H1 (cell line): ENCODE measurements at regions not wholly inside any gene's neighbourhood (a gene's known extent, or its start where the extent isn't known, plus 50 kb on each side); places are given as distances from the start of the nearest gene placed in this dataset.

Experiments used
- CTCF ChIA-PET: fragments of 300-600 bp; sonication (Branson Sonifier 250); formaldehyde crosslinking; loops from one replicate; lab custom pipeline; 2021; ENCODE audit not compliant: partially characterized antibody; lab: Charles Lee
- POLR2A ChIA-PET: fragments of 300-600 bp; sonication (Branson Sonifier 250); formaldehyde crosslinking; loops from one replicate; lab custom pipeline; 2021; ENCODE audit warnings: inconsistent platforms; ENCODE audit not compliant: partially characterized antibody; lab: Charles Lee
- DNase-seq, 2 experiments: peaks; one replicate each; pipeline versions ENCODE4 v3.0.0 to v3.0.0-alpha.2; 2010 to 2022; ENCODE audit warnings: low spot score in 2 of 2, low read depth in 1 of 2, mixed read lengths in 1 of 2
- FAIRE-seq: peaks from 2 replicates; lab custom pipeline; 2011; peaks lifted over from hg19 to GRCh38; lab: Jason Lieb, UNC
- H2AFZ ChIP-seq: 2 replicates; pipeline ENCODE4 v1.8.1; 2012; ENCODE audit warnings: low read length, inconsistent platforms
- H2AK5ac ChIP-seq: 2 replicates; pipeline ENCODE4 v1.6.1; 2013; ENCODE audit warnings: low read depth, low read length
- H2BK120ac ChIP-seq: replicated peaks from 2 replicates; pipeline ENCODE3; 2013; ENCODE audit warnings: low read depth, low read length, inconsistent platforms
- H2BK12ac ChIP-seq: 2 replicates; pipeline ENCODE4 v1.6.1; 2013; ENCODE audit warnings: low read depth, low read length
- H2BK15ac ChIP-seq: 2 replicates; pipeline ENCODE4 v1.6.1; 2013; ENCODE audit warnings: low read length
- H2BK20ac ChIP-seq: 2 replicates; pipeline ENCODE4 v1.6.1; 2013; ENCODE audit warnings: low read length
- H2BK5ac ChIP-seq: 2 replicates; pipeline ENCODE4 v1.6.1; 2013; ENCODE audit warnings: low read depth, low read length
- H3K14ac ChIP-seq: 2 replicates; pipeline ENCODE4 v1.6.1; 2013; ENCODE audit warnings: inconsistent platforms; ENCODE audit not compliant: insufficient read length
- H3K18ac ChIP-seq: 2 replicates; pipeline ENCODE4 v1.6.1; 2013; ENCODE audit warnings: low read length; ENCODE audit errors: extremely low read depth
- H3K23ac ChIP-seq: 2 replicates; pipeline ENCODE4 v1.6.1; 2013; ENCODE audit warnings: inconsistent platforms; ENCODE audit not compliant: insufficient read length
- H3K23me2 ChIP-seq: 2 replicates; pipeline ENCODE4 v1.6.1; 2013; ENCODE audit warnings: low read depth, low read length
- H3K27ac ChIP-seq: 2 replicates; pipeline ENCODE4 v1.6.1; 2011; ENCODE audit warnings: low read depth, low read length, inconsistent platforms
- H3K27me3 ChIP-seq, 4 experiments: replicated peaks in 1 of 4; 1 replicate in 1 of 4; 2 replicates in 3 of 4; pipeline versions ENCODE4 v1.6.1 to v1.8.1; 2011 to 2013; ENCODE audit warnings: low read length in 3 of 4, mild to moderate bottlenecking in 3 of 4, inconsistent platforms in 2 of 4, mixed read lengths in 2 of 4, moderate library complexity in 1 of 4; ENCODE audit not compliant: control insufficient read depth in 3 of 4, insufficient read depth in 3 of 4; ENCODE audit errors: extremely low read depth in 1 of 4
- H3K36me3 ChIP-seq, 4 experiments: 2 replicates each; pipeline versions ENCODE4 v1.6.1 to v1.8.1; 2011 to 2013; ENCODE audit warnings: mild to moderate bottlenecking in 4 of 4, low read length in 3 of 4, moderate library complexity in 2 of 4, control low read depth in 1 of 4, inconsistent platforms in 1 of 4; ENCODE audit not compliant: insufficient read depth in 4 of 4, control insufficient read depth in 2 of 4
- H3K4ac ChIP-seq: replicated peaks from 2 replicates; pipeline ENCODE3; 2013; ENCODE audit warnings: low read length, low read depth, mixed read lengths, inconsistent platforms; ENCODE audit not compliant: insufficient read length
- H3K4me1 ChIP-seq, 4 experiments: replicated peaks in 1 of 4; 1 replicate in 1 of 4; 2 replicates in 3 of 4; pipeline versions ENCODE4 v1.6.1 to v1.8.1; 2011 to 2013; ENCODE audit warnings: low read length in 3 of 4, inconsistent platforms in 2 of 4, mixed read lengths in 1 of 4; ENCODE audit not compliant: insufficient read depth in 4 of 4, control insufficient read depth in 3 of 4
- H3K4me2 ChIP-seq, 2 experiments: 2 replicates each; pipeline versions ENCODE4 v1.6.1 to v1.8.1; 2011 to 2013; ENCODE audit warnings: low read depth in 2 of 2, low read length in 2 of 2, control low read depth in 1 of 2, inconsistent platforms in 1 of 2, mild to moderate bottlenecking in 1 of 2; ENCODE audit not compliant: insufficient read depth in 1 of 2
- H3K4me3 ChIP-seq, 4 experiments: fragments of 200-600, 300-600 bp in 1 of 4; sonication (generic), shearing (Covaris generic), sonication (Bioruptor Twin) in 1 of 4; 2 replicates each; pipeline versions ENCODE4 v1.5.1 to v1.8.1; 2011 to 2016; ENCODE audit warnings: low read length in 4 of 4, low read depth in 3 of 4, control low read depth in 2 of 4, inconsistent platforms in 2 of 4, mild to moderate bottlenecking in 2 of 4, mixed read lengths in 1 of 4, moderate library complexity in 1 of 4; ENCODE audit not compliant: insufficient read depth in 2 of 4; ENCODE audit errors: extremely low read depth in 1 of 4
- H3K56ac ChIP-seq: replicated peaks from 2 replicates; pipeline ENCODE3; 2013; ENCODE audit warnings: low read depth, mild to moderate bottlenecking, mixed read lengths, low read length, inconsistent platforms; ENCODE audit not compliant: insufficient read length
- H3K79me1 ChIP-seq: 2 replicates; pipeline ENCODE4 v1.6.1; 2013; ENCODE audit warnings: low read depth, low read length, control low read depth
- H3K79me2 ChIP-seq, 2 experiments: 2 replicates each; pipeline versions ENCODE4 v1.6.1 to v1.8.1; 2012 to 2013; ENCODE audit warnings: low read length in 2 of 2, mild to moderate bottlenecking in 2 of 2, inconsistent platforms in 1 of 2; ENCODE audit not compliant: insufficient read depth in 2 of 2, control insufficient read depth in 1 of 2
- H3K9ac ChIP-seq, 4 experiments: replicated peaks in 1 of 4; 1 replicate in 1 of 4; 2 replicates in 3 of 4; pipeline versions ENCODE4 v1.6.1 to v1.8.1; 2011 to 2013; ENCODE audit warnings: low read depth in 3 of 4, low read length in 3 of 4, control low read depth in 2 of 4, mild to moderate bottlenecking in 2 of 4, moderate library complexity in 2 of 4, inconsistent platforms in 1 of 4; ENCODE audit errors: extremely low read depth in 1 of 4
- H3K9me3 ChIP-seq, 2 experiments: 2 replicates each; pipeline versions ENCODE4 v1.6.1 to v1.8.1; 2012 to 2013; ENCODE audit warnings: mild to moderate bottlenecking in 2 of 2, moderate library complexity in 2 of 2, control low read depth in 1 of 2, inconsistent platforms in 1 of 2, low read depth in 1 of 2, low read length in 1 of 2, mixed read lengths in 1 of 2; ENCODE audit not compliant: insufficient read depth in 2 of 2
- H4K20me1 ChIP-seq, 2 experiments: replicated peaks in 1 of 2; 2 replicates each; pipeline versions ENCODE3 to v1.8.1; 2011 to 2013; ENCODE audit warnings: inconsistent platforms in 2 of 2, low read length in 2 of 2, mild to moderate bottlenecking in 1 of 2; ENCODE audit not compliant: insufficient read depth in 2 of 2, control insufficient read depth in 1 of 2
- H4K5ac ChIP-seq: 2 replicates; pipeline ENCODE4 v1.6.1; 2013; ENCODE audit warnings: low read length, low read depth, mixed read lengths, inconsistent platforms; ENCODE audit not compliant: insufficient read length
- H4K8ac ChIP-seq: 2 replicates; pipeline ENCODE4 v1.8.0; 2013; ENCODE audit warnings: mild to moderate bottlenecking, moderate library complexity, low read length, inconsistent platforms; ENCODE audit not compliant: insufficient read depth; ENCODE audit errors: extremely low read depth
- H4K91ac ChIP-seq: replicated peaks from 2 replicates; pipeline ENCODE3; 2013; ENCODE audit warnings: low read length, mixed read lengths, inconsistent platforms; ENCODE audit not compliant: insufficient read length
- BCL11A ChIP-seq, 2 experiments: IDR thresholded peaks; one replicate each; pipeline ENCODE4 v1.6.1; 2011; ENCODE audit warnings: low read depth in 2 of 2, low read length in 2 of 2, mild to moderate bottlenecking in 2 of 2
- CBX8 ChIP-seq: fragments of 300-800, 300-1000 bp; sonication (generic); IDR thresholded peaks from 2 replicates; pipeline ENCODE4 v1.7.1; 2016; ENCODE audit warnings: low read depth, low read length, borderline replicate concordance
- CHD2 ChIP-seq: IDR thresholded peaks from 2 replicates; pipeline ENCODE4 v1.6.1; 2012; ENCODE audit warnings: low read length, improper control_type of control experiment
- GTF2F1 ChIP-seq: IDR thresholded peaks from 2 replicates; pipeline ENCODE4 v1.6.1; 2012; ENCODE audit warnings: low read depth, low read length, improper control_type of control experiment, borderline replicate concordance
- HDAC6 ChIP-seq: IDR thresholded peaks from one replicate; pipeline ENCODE4 v1.7.1; 2012; ENCODE audit warnings: low read depth, mild to moderate bottlenecking, inconsistent platforms, low read length, moderate library complexity
- JUND ChIP-seq: IDR thresholded peaks from 2 replicates; pipeline ENCODE4 v1.6.1; 2011; ENCODE audit warnings: mild to moderate bottlenecking, improper control_type of control experiment, low read length
- KDM1A ChIP-seq: fragments of 200-600, 300-600 bp; sonication (generic); IDR thresholded peaks from 2 replicates; pipeline ENCODE4 v1.7.1; 2016; ENCODE audit warnings: mild to moderate bottlenecking, low read length, borderline replicate concordance
- POLR2A ChIP-seq, 2 experiments: IDR thresholded peaks; 1 replicate in 1 of 2; 2 replicates in 1 of 2; pipeline ENCODE4 v1.6.1; 2011; ENCODE audit warnings: low read depth in 2 of 2, low read length in 2 of 2, mild to moderate bottlenecking in 2 of 2; ENCODE audit errors: control extremely low read depth in 1 of 2
- RAD21 ChIP-seq, 2 experiments: IDR thresholded peaks in 1 of 2; conservative IDR thresholded peaks in 1 of 2; 2 replicates each; pipeline ENCODE4 v1.6.1; 2011; ENCODE audit warnings: low read depth in 2 of 2, low read length in 2 of 2, improper control_type of control experiment in 1 of 2, inconsistent platforms in 1 of 2, mild to moderate bottlenecking in 1 of 2, moderate library complexity in 1 of 2
- RFX5 ChIP-seq: IDR thresholded peaks from 2 replicates; pipeline ENCODE4 v1.6.1; 2011; ENCODE audit warnings: low read depth, low read length, improper control_type of control experiment, borderline replicate concordance
- SIX5 ChIP-seq: IDR thresholded peaks from 2 replicates; pipeline ENCODE4 v1.6.1; 2011; ENCODE audit warnings: mild to moderate bottlenecking, low read depth, low read length
- SP4 ChIP-seq: IDR thresholded peaks from 2 replicates; pipeline ENCODE4 v1.6.1; 2012; ENCODE audit warnings: low read length, inconsistent platforms
- TAF7 ChIP-seq: optimal IDR thresholded peaks from 2 replicates; pipeline ENCODE3; 2011; ENCODE audit warnings: low read depth, mild to moderate bottlenecking, inconsistent platforms, low read length, moderate library complexity, borderline replicate concordance
- TCF12 ChIP-seq: IDR thresholded peaks from 2 replicates; pipeline ENCODE4 v1.6.1; 2011; ENCODE audit warnings: low read depth, mild to moderate bottlenecking, low read length
- YY1 ChIP-seq: IDR thresholded peaks from 2 replicates; pipeline ENCODE4 v1.6.1; 2011; ENCODE audit warnings: low read depth, mild to moderate bottlenecking, low read length
- WGBS, 2 experiments: shearing (Covaris generic) in 1 of 2; methylation state at CpG; one replicate each; pipeline versions ENCODE4 v1.1.6 to v1.1.7; 2013 to 2015; ENCODE audit warnings: low lambda C conversion rate in 2 of 2, mixed read lengths in 2 of 2, inconsistent platforms in 1 of 2, low coverage in 1 of 2, missing lambda C conversion rate in 1 of 2; ENCODE audit not compliant: insufficient replicate concordance in 2 of 2, insufficient coverage in 1 of 2, insufficient read length in 1 of 2; ENCODE audit errors: extremely low coverage in 1 of 2, missing lambda C conversion rate in 1 of 2; 5-methylcytosine and 5-hydroxymethylcytosine counted together

- no peak overlapping the region for H2BK12ac ChIP-seq
- no peak for DNase-seq
- no peaks in the 10 kb centered on the region for H3K79me2 ChIP-seq
- H3K23ac ChIP-seq: no peak overlapping the region
- no peak overlapping the region for H2BK15ac ChIP-seq
- ChIA-PET CTCF (no interaction called here), POLR2A (no interaction called here)
- H3K27ac ChIP-seq: no peak overlapping the region
- no peak overlapping the region for H3K4me3 ChIP-seq
- no peaks in the 10 kb centered on the region for H3K36me3 ChIP-seq
- no peak overlapping the region for H4K8ac ChIP-seq
- FAIRE-seq: no peak
- H3K4me1 ChIP-seq: no peaks in the 10 kb centered on the region
- no peak overlapping the region for H4K91ac ChIP-seq
- no peaks in the 10 kb centered on the region for H3K79me1 ChIP-seq
- no peak overlapping the region for H3K56ac ChIP-seq
- H2BK120ac ChIP-seq: no peak overlapping the region
- H3K4me2 ChIP-seq: no peak overlapping the region
- H3K23me2 ChIP-seq: no peaks in the 10 kb centered on the region
- H4K5ac ChIP-seq: no peak overlapping the region
- H2BK5ac ChIP-seq: no peak overlapping the region
- no peak overlapping the region for H3K18ac ChIP-seq
- H3K4ac ChIP-seq: no peak overlapping the region
- no peak overlapping the region for H2AFZ ChIP-seq
- H2BK20ac ChIP-seq: no peak overlapping the region
- H2AK5ac ChIP-seq: no peak overlapping the region
- WGBS, 2 experiments: 86% methylated on average over 5 of the region's 5 CpGs; no CpG with 5 or more reads in 1 of the 2 experiments
- H3K27me3 ChIP-seq: no peaks in the 10 kb centered on the region
- H3K9ac ChIP-seq: no peak overlapping the region
- H3K9me3 ChIP-seq: no peaks in the 10 kb centered on the region
- H4K20me1 ChIP-seq: no peaks in the 10 kb centered on the region
- no peak overlapping the region for H3K14ac ChIP-seq
- TF ChIP-seq CBX8 (no peak), CHD2 (no peak), HDAC6 (no peak), GTF2F1 (no peak), BCL11A (IDR thresholded peaks at IDR 0.05; ENCODE audit: low read depth in 2 of 2, low read length in 2 of 2) (no peak), RAD21 (IDR thresholded peaks at IDR 0.05 in 1 of 2, conservative IDR thresholded peaks at IDR 0.05 in 1 of 2; ENCODE audit: low read depth in 2 of 2, low read length in 2 of 2) (no peak), SIX5 (no peak), RFX5 (no peak), TCF12 (no peak), TAF7 (no peak), SP4 (no peak), JUND (no peak), YY1 (no peak), KDM1A (no peak), POLR2A (IDR thresholded peaks at IDR 0.05; ENCODE audit: control extremely low read depth in 1 of 2, low read depth in 2 of 2, low read length in 2 of 2) (no peak)
Observed at GRCh38 chr17:30586818-30587595, 109.8 kb downstream of the GOSR1 start.
